NB4 (cell line): ENCODE measurements at regions not wholly inside any gene's neighbourhood (a gene's known extent, or its start where the extent isn't known, plus 50 kb on each side); places are given as distances from the start of the nearest gene placed in this dataset.

Experiments used
- DNase-seq: peaks from one replicate; pipeline ENCODE4 v3.0.0; 2010; ENCODE audit warnings: low read depth
- H3K4me3 ChIP-seq: one replicate; pipeline ENCODE4 v1.5.1; 2011; ENCODE audit warnings: mild to moderate bottlenecking, low read depth, low read length, moderate library complexity
- MYC ChIP-seq: IDR thresholded peaks from 2 replicates; pipeline ENCODE4 v1.6.1; 2011; ENCODE audit warnings: low read depth, low read length
- POLR2A ChIP-seq: IDR thresholded peaks from 2 replicates; pipeline ENCODE4 v1.6.1; 2011; ENCODE audit warnings: mild to moderate bottlenecking; ENCODE audit not compliant: insufficient read length; ENCODE audit errors: extremely low read depth
- TF ChIP-seq, protein P1 (sequence below): IDR thresholded peaks from 2 replicates; pipeline ENCODE4 v1.6.1; 2011; ENCODE audit warnings: low read depth, low read length
- TF ChIP-seq, protein P2 (sequence below): IDR thresholded peaks from one replicate; pipeline ENCODE4 v1.5.1; 2012; ENCODE audit warnings: low read depth, low read length

DNA sequence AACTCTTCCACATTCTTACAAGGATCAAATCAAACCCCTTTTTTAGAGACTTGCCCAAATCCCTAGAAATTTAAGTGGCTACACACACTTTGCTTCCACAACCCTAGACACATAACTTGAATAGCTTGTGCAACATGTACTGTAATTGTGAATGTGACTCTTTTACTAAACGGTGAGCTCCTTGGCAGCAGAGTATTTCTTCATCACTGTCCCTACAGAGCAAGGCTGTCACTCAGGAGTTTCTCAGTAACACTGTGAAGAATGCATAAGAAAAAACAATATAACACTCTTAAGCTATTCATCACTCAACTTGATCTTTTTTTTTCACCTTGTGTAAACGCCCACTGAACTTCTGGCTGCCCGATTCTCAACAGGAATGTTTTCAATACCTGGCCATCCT, 53.8 kb upstream of the ADAMTS18 start:
- DNase-seq: no peak
- H3K4me3 ChIP-seq: no peak overlapping the region
- TF ChIP-seq MYC (no peak), POLR2A (no peak)
- TF ChIP-seq, protein P1, sequence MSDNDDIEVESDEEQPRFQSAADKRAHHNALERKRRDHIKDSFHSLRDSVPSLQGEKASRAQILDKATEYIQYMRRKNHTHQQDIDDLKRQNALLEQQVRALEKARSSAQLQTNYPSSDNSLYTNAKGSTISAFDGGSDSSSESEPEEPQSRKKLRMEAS: no peak
- TF ChIP-seq, protein P2, sequence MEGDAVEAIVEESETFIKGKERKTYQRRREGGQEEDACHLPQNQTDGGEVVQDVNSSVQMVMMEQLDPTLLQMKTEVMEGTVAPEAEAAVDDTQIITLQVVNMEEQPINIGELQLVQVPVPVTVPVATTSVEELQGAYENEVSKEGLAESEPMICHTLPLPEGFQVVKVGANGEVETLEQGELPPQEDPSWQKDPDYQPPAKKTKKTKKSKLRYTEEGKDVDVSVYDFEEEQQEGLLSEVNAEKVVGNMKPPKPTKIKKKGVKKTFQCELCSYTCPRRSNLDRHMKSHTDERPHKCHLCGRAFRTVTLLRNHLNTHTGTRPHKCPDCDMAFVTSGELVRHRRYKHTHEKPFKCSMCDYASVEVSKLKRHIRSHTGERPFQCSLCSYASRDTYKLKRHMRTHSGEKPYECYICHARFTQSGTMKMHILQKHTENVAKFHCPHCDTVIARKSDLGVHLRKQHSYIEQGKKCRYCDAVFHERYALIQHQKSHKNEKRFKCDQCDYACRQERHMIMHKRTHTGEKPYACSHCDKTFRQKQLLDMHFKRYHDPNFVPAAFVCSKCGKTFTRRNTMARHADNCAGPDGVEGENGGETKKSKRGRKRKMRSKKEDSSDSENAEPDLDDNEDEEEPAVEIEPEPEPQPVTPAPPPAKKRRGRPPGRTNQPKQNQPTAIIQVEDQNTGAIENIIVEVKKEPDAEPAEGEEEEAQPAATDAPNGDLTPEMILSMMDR: no peak

DNA sequence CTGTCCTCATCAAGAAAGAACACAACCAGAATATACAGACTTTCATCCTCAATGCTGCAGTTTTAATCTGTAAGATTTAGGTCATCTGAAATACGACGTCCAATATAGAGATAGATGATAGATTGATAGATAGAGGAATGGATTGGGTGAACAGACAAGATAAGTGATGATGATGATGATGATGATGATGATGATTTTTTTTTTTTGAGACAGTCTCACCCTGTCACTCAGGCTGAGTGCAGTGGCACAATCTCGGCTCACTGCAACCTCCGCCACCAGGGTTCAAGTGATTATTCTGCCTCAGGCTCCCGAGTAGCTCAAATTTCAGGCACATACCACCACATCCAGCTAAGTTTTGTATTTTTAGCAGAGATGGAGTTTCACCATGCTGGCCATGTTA, 56.3 kb upstream of the ADAMTS18 start:
- H3K4me3 ChIP-seq: no peak overlapping the region
- TF ChIP-seq POLR2A: no peak
- no peak for TF ChIP-seq MYC
- TF ChIP-seq, protein P2: no peak
- no peak for DNase-seq

DNA sequence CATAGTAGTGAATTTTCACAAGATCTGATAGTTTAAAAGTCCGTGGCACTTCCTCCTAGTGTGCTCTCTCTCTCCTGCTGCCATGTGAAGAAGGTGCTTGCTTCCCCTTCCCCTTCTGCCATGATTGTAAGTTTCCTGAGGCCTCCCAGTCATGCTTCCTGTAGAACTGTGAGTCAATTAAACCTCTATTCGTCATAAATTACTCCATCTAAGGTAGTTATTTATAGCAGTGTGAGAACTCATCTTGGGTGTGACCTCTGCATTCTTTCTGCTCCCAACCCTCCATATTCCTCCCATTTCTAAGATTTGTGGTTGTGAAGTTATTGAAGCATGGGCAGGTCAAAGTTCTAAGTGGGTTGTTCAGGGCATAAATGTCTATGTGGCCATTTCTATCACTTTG, 62.1 kb upstream of the ADAMTS18 start:
- no peak overlapping the region for H3K4me3 ChIP-seq
- no peak for DNase-seq
- TF ChIP-seq MYC (no peak), POLR2A (no peak)
- TF ChIP-seq, protein P2: no peak
- TF ChIP-seq, protein P1: no peak

DNA sequence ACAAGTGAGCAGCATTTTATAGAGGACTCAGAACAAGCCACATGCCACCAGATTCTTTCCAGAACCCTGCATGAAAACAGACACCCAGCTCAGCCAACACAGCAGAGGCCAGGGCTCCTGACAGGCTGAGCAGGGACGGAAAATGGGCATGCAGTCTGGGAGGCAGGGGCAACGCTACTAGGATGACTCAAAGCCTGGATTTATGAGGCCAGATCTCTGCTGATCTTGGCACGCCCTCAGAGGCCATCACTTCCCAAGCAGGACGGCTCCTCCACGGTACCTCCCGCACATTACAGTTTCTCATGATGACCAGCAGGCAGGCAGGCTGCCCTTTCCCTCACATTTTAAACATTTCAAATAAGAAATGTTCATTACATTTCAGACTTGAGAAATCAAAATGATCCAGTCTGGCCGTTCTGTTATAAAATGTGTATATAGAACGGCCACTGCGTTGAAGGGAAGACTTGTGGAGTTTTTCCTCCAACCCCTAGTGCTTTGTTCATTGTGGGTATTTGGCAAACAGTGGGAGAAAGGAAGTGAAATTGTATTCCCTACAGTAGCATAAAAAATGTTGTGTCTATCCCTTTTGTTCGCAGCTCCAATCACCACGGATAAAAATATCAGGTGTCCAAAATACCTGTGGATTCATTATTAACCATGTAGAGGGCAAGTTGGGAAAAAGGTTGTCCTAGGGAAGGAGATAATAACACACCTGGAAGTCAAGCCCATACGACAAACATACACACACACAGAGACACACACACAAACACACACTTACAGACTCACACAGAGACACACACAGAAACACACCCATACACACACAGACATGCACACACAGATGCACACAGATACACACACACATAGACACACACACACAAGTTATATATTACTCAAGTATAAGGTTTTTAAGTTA, 64.8 kb upstream of the ADAMTS18 start:
- TF ChIP-seq POLR2A: no peak
- no peak for TF ChIP-seq MYC
- TF ChIP-seq, protein P1: no peak
- TF ChIP-seq, protein P2: no peak
- H3K4me3 ChIP-seq: no peak overlapping the region
- no peak for DNase-seq

DNA sequence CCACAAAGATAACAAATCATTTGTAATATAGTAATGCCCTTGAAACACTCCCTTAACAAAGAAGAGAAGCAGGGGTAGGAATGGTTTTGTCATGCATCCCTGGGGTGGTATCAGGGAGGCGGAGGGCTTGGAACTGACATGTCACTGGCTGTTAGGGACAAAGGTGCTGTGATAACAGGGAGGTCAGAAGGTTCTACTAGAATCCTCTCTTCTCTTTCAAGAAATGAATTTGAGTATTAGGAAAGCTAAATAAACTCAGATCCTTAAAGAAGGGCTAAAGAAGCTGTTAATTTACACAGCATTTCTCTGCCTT, 65.4 kb upstream of the ADAMTS18 start:
- no peak overlapping the region for H3K4me3 ChIP-seq
- TF ChIP-seq, protein P2: no peak
- TF ChIP-seq, protein P1: no peak
- TF ChIP-seq MYC: no peak
- TF ChIP-seq POLR2A: no peak
- no peak for DNase-seq
